K562 (cell line): ENCODE measurements at regions not wholly inside any gene's neighbourhood (a gene's known extent, or its start where the extent isn't known, plus 50 kb on each side); places are given as distances from the start of the nearest gene placed in this dataset.
A peak's percentile ranks its signal among the peaks of the same experiment; 100 is the strongest.

ENCODE experiments used
- ATAC-seq: fragments of 200-7000 bp; cut with Tn5 transposase; 3 replicates; pipeline ENCODE4 v1.9.1; 2020; ENCODE audit warnings: moderate library complexity
- BruUV-seq: library from RNA; stranded (reverse); fragments of 400-500 nt; replicated peaks from 2 replicates; lab custom pipeline; 2021; lab: Mats Ljungman, UMichigan
- CTCF ChIA-PET: fragments of 300-600 bp; formaldehyde crosslinking; extraction: SDS; loops from one replicate; lab custom pipeline; 2021; ENCODE audit warnings: low intra/inter-chr PET ratio; lab: Yijun Ruan, JAX
- POLR2A ChIA-PET: fragments of 300-600, 350-650 bp; sonication (Branson Sonifier 250); formaldehyde crosslinking; extraction: SDS; loops from one replicate; lab custom pipeline; 2021; ENCODE audit warnings: antibody characterized with exemption, inconsistent platforms; lab: Yijun Ruan, JAX
- DNase-seq, 4 experiments: peaks; one replicate each; pipeline versions ENCODE4 v3.0.0 to v3.0.0-alpha.2; 2011 to 2018; ENCODE audit warnings: low spot score in 3 of 4, mixed read lengths in 3 of 4; ENCODE audit errors: extremely low read depth in 1 of 4
- FAIRE-seq: peaks from 2 replicates; lab custom pipeline; 2011; peaks lifted over from hg19 to GRCh38; lab: Jason Lieb, UNC
- H2AFZ ChIP-seq: 2 replicates; pipeline ENCODE4 v1.6.0; 2011; ENCODE audit warnings: low read depth, low read length, control low read depth, inconsistent platforms
- H3K27ac ChIP-seq: fragments of 200-600 bp; 3 replicates; pipeline ENCODE4 v1.8.0; 2011; ENCODE audit warnings: low read depth, mild to moderate bottlenecking, control low read depth, inconsistent platforms, low read length, moderate library complexity, mixed read lengths; ENCODE audit errors: extremely low read depth
- H3K27me3 ChIP-seq, 2 experiments: fragments of 300-600 bp in 1 of 2; 2 replicates in 1 of 2; 3 replicates in 1 of 2; pipeline versions ENCODE4 v1.6.0 to v1.8.0; 2011; ENCODE audit warnings: inconsistent platforms in 2 of 2, low read length in 2 of 2, mild to moderate bottlenecking in 1 of 2, mixed read lengths in 1 of 2, moderate library complexity in 1 of 2; ENCODE audit not compliant: control insufficient read depth in 2 of 2, insufficient read depth in 2 of 2
- H3K36me3 ChIP-seq: fragments of 300-600 bp; 3 replicates; pipeline ENCODE4 v1.8.0; 2011; ENCODE audit warnings: mild to moderate bottlenecking, low read length, inconsistent platforms; ENCODE audit not compliant: control insufficient read depth, insufficient read depth
- H3K4me1 ChIP-seq, 2 experiments: fragments of 200-600 bp in 1 of 2; replicated peaks in 1 of 2; 2 replicates in 1 of 2; 3 replicates in 1 of 2; pipeline versions ENCODE4 v1.5.1 to v1.8.0; 2011; ENCODE audit warnings: inconsistent platforms in 2 of 2, low read length in 2 of 2, mild to moderate bottlenecking in 1 of 2, mixed read lengths in 1 of 2, moderate library complexity in 1 of 2; ENCODE audit not compliant: control insufficient read depth in 2 of 2, insufficient read depth in 2 of 2
- H3K4me2 ChIP-seq: 2 replicates; pipeline ENCODE4 v1.6.1; 2011; ENCODE audit warnings: low read length, control low read depth, inconsistent platforms, mixed read lengths; ENCODE audit not compliant: insufficient read depth
- H3K4me3 ChIP-seq: fragments of 200-600 bp; sonication (generic), shearing (Covaris generic); 2 replicates; pipeline ENCODE4 v1.5.1; 2016; ENCODE audit warnings: control low read depth, inconsistent platforms
- H3K79me2 ChIP-seq: fragments of 200-600 bp; 3 replicates; pipeline ENCODE4 v1.8.0; 2011; ENCODE audit warnings: low read length, inconsistent platforms; ENCODE audit not compliant: control insufficient read depth, insufficient read depth
- H3K9ac ChIP-seq, 2 experiments: 2 replicates each; pipeline versions ENCODE4 v1.6.0 to v1.6.1; 2011; ENCODE audit warnings: low read depth in 2 of 2, low read length in 2 of 2, control low read depth in 1 of 2, inconsistent platforms in 1 of 2, mild to moderate bottlenecking in 1 of 2, mixed read lengths in 1 of 2; ENCODE audit not compliant: insufficient read depth in 1 of 2
- H3K9me1 ChIP-seq: one replicate; pipeline ENCODE4 v1.6.0; 2011; ENCODE audit warnings: inconsistent platforms, mild to moderate bottlenecking, low read length, moderate library complexity; ENCODE audit not compliant: control insufficient read depth, insufficient read depth
- H3K9me3 ChIP-seq: replicated peaks from 2 replicates; pipeline ENCODE4 v1.5.1; 2011; ENCODE audit warnings: low read depth, low read length, inconsistent platforms; ENCODE audit not compliant: control insufficient read depth, insufficient read depth
- H4K20me1 ChIP-seq: replicated peaks from 2 replicates; pipeline ENCODE4 v1.6.1; 2011; ENCODE audit warnings: low read length, inconsistent platforms, mixed read lengths; ENCODE audit not compliant: control insufficient read depth, insufficient read depth
- CBFA2T3 ChIP-seq: fragments of 450-650 bp; IDR thresholded peaks from 2 replicates; pipeline ENCODE4 v1.6.1; 2017
- MAFG ChIP-seq: fragments of 450-650 bp; conservative IDR thresholded peaks from 2 replicates; pipeline ENCODE4 v1.6.1; 2016; ENCODE audit warnings: missing genetic modification characterization, missing compliant biosample characterization
- PCBP2 ChIP-seq: fragments of 200-400 bp; formaldehyde crosslinking; IDR thresholded peaks from 2 replicates; pipeline ENCODE4 v1.6.1; 2018; ENCODE audit warnings: low read length, low read depth, mild to moderate bottlenecking, moderate library complexity; ENCODE audit not compliant: poor library complexity, severe bottlenecking
- TCF3 ChIP-seq: sonication (generic); formaldehyde crosslinking; IDR thresholded peaks from 2 replicates; pipeline ENCODE4 v1.4.0; 2020; ENCODE audit warnings: mild to moderate bottlenecking, missing genetic modification reagents
- ZBTB8A ChIP-seq: fragments of 450-650 bp; IDR thresholded peaks from 2 replicates; pipeline ENCODE4 v1.6.1; 2018; ENCODE audit warnings: mild to moderate bottlenecking, moderate library complexity; ENCODE audit not compliant: partially characterized antibody
- WGBS: fragments of 100-300 bp; shearing (Covaris generic); methylation state at CpG from one replicate; pipeline ENCODE4 v1.1.6; 2016; ENCODE audit warnings: low coverage, mixed read lengths; ENCODE audit not compliant: insufficient coverage; ENCODE audit errors: missing lambda C conversion rate; 5-methylcytosine and 5-hydroxymethylcytosine counted together
- in situ Hi-C: fragments of 300-500 bp; cut with MboI; formaldehyde crosslinking; loops from 4 replicates; pipeline ENCODE4 v1.15.0; 2018; ENCODE audit warnings: inconsistent platforms, mixed read lengths
- intact Hi-C: fragments of 100-400 bp; cut with micrococcal nuclease; formaldehyde crosslinking; loops from 2 replicates; pipeline ENCODE4 v1.14.2; 2022
- TF ChIP-seq, protein P1 (sequence below): sonication (generic); formaldehyde crosslinking; IDR thresholded peaks from 2 replicates; pipeline ENCODE4 v1.8.0; 2023; ENCODE audit warnings: missing genetic modification reagents, mild to moderate bottlenecking, borderline replicate concordance
- TF ChIP-seq, protein P2 (sequence below): fragments of 450-650 bp; formaldehyde crosslinking; IDR thresholded peaks from 2 replicates; pipeline ENCODE4 v1.4.0; 2020; ENCODE audit warnings: mild to moderate bottlenecking, moderate library complexity
- TF ChIP-seq, protein P3 (sequence below): fragments of 450-650 bp; formaldehyde crosslinking; IDR thresholded peaks from 2 replicates; pipeline ENCODE4 v1.4.0; 2020; ENCODE audit warnings: mild to moderate bottlenecking

GRCh38 chr17:79320331-79320730 lies 245.7 kb downstream of the ENGASE start (continued):
- TF ChIP-seq, protein P1, sequence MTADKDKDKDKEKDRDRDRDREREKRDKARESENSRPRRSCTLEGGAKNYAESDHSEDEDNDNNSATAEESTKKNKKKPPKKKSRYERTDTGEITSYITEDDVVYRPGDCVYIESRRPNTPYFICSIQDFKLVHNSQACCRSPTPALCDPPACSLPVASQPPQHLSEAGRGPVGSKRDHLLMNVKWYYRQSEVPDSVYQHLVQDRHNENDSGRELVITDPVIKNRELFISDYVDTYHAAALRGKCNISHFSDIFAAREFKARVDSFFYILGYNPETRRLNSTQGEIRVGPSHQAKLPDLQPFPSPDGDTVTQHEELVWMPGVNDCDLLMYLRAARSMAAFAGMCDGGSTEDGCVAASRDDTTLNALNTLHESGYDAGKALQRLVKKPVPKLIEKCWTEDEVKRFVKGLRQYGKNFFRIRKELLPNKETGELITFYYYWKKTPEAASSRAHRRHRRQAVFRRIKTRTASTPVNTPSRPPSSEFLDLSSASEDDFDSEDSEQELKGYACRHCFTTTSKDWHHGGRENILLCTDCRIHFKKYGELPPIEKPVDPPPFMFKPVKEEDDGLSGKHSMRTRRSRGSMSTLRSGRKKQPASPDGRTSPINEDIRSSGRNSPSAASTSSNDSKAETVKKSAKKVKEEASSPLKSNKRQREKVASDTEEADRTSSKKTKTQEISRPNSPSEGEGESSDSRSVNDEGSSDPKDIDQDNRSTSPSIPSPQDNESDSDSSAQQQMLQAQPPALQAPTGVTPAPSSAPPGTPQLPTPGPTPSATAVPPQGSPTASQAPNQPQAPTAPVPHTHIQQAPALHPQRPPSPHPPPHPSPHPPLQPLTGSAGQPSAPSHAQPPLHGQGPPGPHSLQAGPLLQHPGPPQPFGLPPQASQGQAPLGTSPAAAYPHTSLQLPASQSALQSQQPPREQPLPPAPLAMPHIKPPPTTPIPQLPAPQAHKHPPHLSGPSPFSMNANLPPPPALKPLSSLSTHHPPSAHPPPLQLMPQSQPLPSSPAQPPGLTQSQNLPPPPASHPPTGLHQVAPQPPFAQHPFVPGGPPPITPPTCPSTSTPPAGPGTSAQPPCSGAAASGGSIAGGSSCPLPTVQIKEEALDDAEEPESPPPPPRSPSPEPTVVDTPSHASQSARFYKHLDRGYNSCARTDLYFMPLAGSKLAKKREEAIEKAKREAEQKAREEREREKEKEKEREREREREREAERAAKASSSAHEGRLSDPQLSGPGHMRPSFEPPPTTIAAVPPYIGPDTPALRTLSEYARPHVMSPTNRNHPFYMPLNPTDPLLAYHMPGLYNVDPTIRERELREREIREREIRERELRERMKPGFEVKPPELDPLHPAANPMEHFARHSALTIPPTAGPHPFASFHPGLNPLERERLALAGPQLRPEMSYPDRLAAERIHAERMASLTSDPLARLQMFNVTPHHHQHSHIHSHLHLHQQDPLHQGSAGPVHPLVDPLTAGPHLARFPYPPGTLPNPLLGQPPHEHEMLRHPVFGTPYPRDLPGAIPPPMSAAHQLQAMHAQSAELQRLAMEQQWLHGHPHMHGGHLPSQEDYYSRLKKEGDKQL (CRISPR knock-in tag): no peak
- TF ChIP-seq PCBP2: no peak
- TF ChIP-seq TCF3: no peak
- TF ChIP-seq, all 486 proteins: peak for 0

DNA sequence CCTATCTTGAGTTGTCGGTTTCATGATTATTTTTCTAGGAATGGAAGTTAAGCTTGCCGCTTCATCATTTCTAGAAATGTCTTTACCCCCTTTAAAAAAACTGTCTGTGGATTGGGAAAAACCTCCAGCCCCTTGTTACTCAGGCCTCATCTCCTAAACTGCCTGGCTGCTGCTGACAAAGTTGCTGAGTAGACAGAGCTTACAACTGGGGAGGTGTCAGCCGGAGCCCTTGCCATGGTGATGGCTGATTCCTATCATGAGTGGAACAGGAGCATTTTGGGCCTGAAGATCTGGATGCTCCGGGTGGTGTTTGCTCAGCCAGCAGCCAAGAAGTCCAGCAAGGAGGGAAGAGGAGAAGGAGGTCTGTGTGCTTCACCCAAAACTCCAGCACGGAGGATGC lies 243.3 kb downstream of the ENGASE start:
- H3K9ac ChIP-seq: no peak overlapping the region
- H4K20me1 ChIP-seq: peaks cover 7% of the 10 kb centered on the region; the same call in 1 of the 2 replicates
- H3K27me3 ChIP-seq: peaks cover 8 to 58% of the 10 kb centered on the region in 2 experiments; a peak in 4 of 5 replicates
- FAIRE-seq: no peak
- no peak overlapping the region for H2AFZ ChIP-seq
- in situ Hi-C loops: no loop called here
- WGBS: 1% methylated on average over 4 of the region's 5 CpGs
- H3K27ac ChIP-seq: no peak overlapping the region
- H3K9me1 ChIP-seq: no peaks in the 10 kb centered on the region
- intact Hi-C loops: no loop called here
- H3K4me1 ChIP-seq: no peaks in the 10 kb centered on the region
- ATAC-seq: no peak
- H3K4me3 ChIP-seq: no peak overlapping the region
- ChIA-PET CTCF (no interaction called here), POLR2A (interaction anchor here (0.8 to 1.0 kb wide), 2 partner anchors 9 to 10 kb away, joined by 3 read pairs; no protein-coding TSS in a partner anchor)
- no peak for DNase-seq
- no peaks in the 10 kb centered on the region for H3K36me3 ChIP-seq
- H3K9me3 ChIP-seq: no peaks in the 10 kb centered on the region
- no peak overlapping the region for H3K4me2 ChIP-seq
- H3K79me2 ChIP-seq: no peaks in the 10 kb centered on the region
- 0 out of 2 replicates have a peak, but pooled peaks have one; percentile 14 for TF ChIP-seq MAFG (tag)
- TF ChIP-seq ZBTB8A: no peak
- TF ChIP-seq, protein P2, sequence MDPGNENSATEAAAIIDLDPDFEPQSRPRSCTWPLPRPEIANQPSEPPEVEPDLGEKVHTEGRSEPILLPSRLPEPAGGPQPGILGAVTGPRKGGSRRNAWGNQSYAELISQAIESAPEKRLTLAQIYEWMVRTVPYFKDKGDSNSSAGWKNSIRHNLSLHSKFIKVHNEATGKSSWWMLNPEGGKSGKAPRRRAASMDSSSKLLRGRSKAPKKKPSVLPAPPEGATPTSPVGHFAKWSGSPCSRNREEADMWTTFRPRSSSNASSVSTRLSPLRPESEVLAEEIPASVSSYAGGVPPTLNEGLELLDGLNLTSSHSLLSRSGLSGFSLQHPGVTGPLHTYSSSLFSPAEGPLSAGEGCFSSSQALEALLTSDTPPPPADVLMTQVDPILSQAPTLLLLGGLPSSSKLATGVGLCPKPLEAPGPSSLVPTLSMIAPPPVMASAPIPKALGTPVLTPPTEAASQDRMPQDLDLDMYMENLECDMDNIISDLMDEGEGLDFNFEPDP (CRISPR knock-in tag): no peak
- TF ChIP-seq, protein P3, sequence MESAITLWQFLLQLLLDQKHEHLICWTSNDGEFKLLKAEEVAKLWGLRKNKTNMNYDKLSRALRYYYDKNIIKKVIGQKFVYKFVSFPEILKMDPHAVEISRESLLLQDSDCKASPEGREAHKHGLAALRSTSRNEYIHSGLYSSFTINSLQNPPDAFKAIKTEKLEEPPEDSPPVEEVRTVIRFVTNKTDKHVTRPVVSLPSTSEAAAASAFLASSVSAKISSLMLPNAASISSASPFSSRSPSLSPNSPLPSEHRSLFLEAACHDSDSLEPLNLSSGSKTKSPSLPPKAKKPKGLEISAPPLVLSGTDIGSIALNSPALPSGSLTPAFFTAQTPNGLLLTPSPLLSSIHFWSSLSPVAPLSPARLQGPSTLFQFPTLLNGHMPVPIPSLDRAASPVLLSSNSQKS (CRISPR knock-in tag): no peak
- no peak for TF ChIP-seq CBFA2T3
- no TSS peak for BruUV-seq
